Sigmoid colon (tissue), 6 donors: ENCODE measurements at regions not wholly inside any gene's neighbourhood (a gene's known extent, or its start where the extent isn't known, plus 50 kb on each side); places are given as distances from the start of the nearest gene placed in this dataset.

Experiments used
- DNase-seq: peaks from one replicate; pipeline ENCODE4 v3.0.0-alpha.2; 2019
- H3K27ac ChIP-seq, 4 donors: fragments of 200-600 bp; sonication (generic); one replicate each; pipeline ENCODE4 v1.5.1; 2016 to 2019; ENCODE audit warnings: mild to moderate bottlenecking in 1 of 4
- H3K27me3 ChIP-seq, 3 donors: fragments of 200-600 bp; sonication (generic); one replicate each; pipeline ENCODE4 v1.5.1; 2019; ENCODE audit warnings: mild to moderate bottlenecking in 1 of 3
- H3K36me3 ChIP-seq, 4 donors: fragments of 200-600 bp; sonication (generic); one replicate each; pipeline ENCODE4 v1.5.1; 2016 to 2019
- H3K4me1 ChIP-seq, 4 donors: fragments of 200-600 bp; sonication (generic); one replicate each; pipeline ENCODE4 v1.5.1; 2017 to 2019
- H3K4me3 ChIP-seq, 4 donors: fragments of 200-600 bp; sonication (generic); one replicate each; pipeline ENCODE4 v1.5.1; 2017 to 2019; ENCODE audit warnings: mild to moderate bottlenecking in 2 of 4, moderate library complexity in 1 of 4
- H3K9me3 ChIP-seq, 4 donors: fragments of 200-600 bp in 3 of 4; sonication (generic) in 3 of 4; one replicate each; pipeline versions ENCODE4 v1.5.1 to v1.6.1; 2013 to 2019
- CTCF ChIP-seq, 4 experiments: fragments of 450-650 bp in 3 of 4; fragments of 200-600 bp in 1 of 4; IDR thresholded peaks; one replicate each; pipeline ENCODE4 v1.5.1; 2016 to 2019; ENCODE audit warnings: antibody characterized with exemption in 4 of 4, mild to moderate bottlenecking in 3 of 4, moderate library complexity in 2 of 4
- EP300 ChIP-seq, 4 donors: sonication (generic); formaldehyde crosslinking; IDR thresholded peaks; one replicate each; pipeline ENCODE4 v1.6.1; 2017; ENCODE audit warnings: antibody characterized with exemption in 4 of 4
- POLR2A ChIP-seq, 2 donors: fragments of 450-650 bp; IDR thresholded peaks; one replicate each; pipeline ENCODE4 v1.6.1; 2016; ENCODE audit warnings: antibody characterized with exemption in 2 of 2, mild to moderate bottlenecking in 2 of 2, moderate library complexity in 2 of 2
- POLR2AphosphoS5 ChIP-seq, 4 donors: sonication (generic); formaldehyde crosslinking; IDR thresholded peaks; one replicate each; pipeline ENCODE4 v1.6.1; 2017; ENCODE audit warnings: antibody characterized with exemption in 4 of 4
- WGBS, 2 donors: extraction: QIAGEN DNeasy Blood & Tissue Kit; methylation state at CpG; one replicate each; pipeline ENCODE4 v1.1.7; 2013; 5-methylcytosine and 5-hydroxymethylcytosine counted together
- intact Hi-C: fragments of 100-400 bp; cut with DNase I; formaldehyde crosslinking; loops from one replicate; pipeline ENCODE4 v1.15.1; 2023
- donor health status: healthy with polysubstance abuse.
- donor health status: healthy.

- DNase-seq: no peak
- Histone ChIP-seq H3K36me3 (no peaks in the 10 kb centered on the region), H3K27me3 (no peaks in the 10 kb centered on the region), H3K4me3 (no peak overlapping the region), H3K9me3 (no peaks in the 10 kb centered on the region), H3K27ac (no peak overlapping the region), H3K4me1 (no peaks in the 10 kb centered on the region)
- 79 to 90% methylated on average over 3 of the region's 3 CpGs for WGBS, 2 donors
- TF ChIP-seq POLR2A (IDR thresholded peaks at IDR 0.05) (no peak), CTCF (IDR thresholded peaks at IDR 0.05) (no peak), POLR2AphosphoS5 (IDR thresholded peaks at IDR 0.05) (no peak), EP300 (IDR thresholded peaks at IDR 0.05) (no peak)
- intact Hi-C loops: no loop called here
Observed at GRCh38 chr14:22266683-22267082, 322.3 kb downstream of the DAD1 start.

GRCh38 chr14:22266142-22266442, 322.9 kb downstream of the DAD1 start:
- WGBS, 2 donors: 59 to 96% methylated on average over 2 of the region's 2 CpGs
- Histone ChIP-seq H3K4me1 (no peaks in the 10 kb centered on the region), H3K27me3 (no peaks in the 10 kb centered on the region), H3K36me3 (no peaks in the 10 kb centered on the region), H3K4me3 (no peak overlapping the region), H3K9me3 (no peaks in the 10 kb centered on the region), H3K27ac (no peak overlapping the region)
- intact Hi-C loops: no loop called here
- TF ChIP-seq CTCF (IDR thresholded peaks at IDR 0.05) (no peak), EP300 (IDR thresholded peaks at IDR 0.05) (no peak), POLR2A (IDR thresholded peaks at IDR 0.05) (no peak), POLR2AphosphoS5 (IDR thresholded peaks at IDR 0.05) (no peak)
- no peak for DNase-seq

- H3K27ac ChIP-seq: no peak overlapping the region
Observed at GRCh38 chr14:22265319-22266141, 323.5 kb downstream of the DAD1 start.

GRCh38 chr14:22264759-22265158, 324.3 kb downstream of the DAD1 start:
- no peak for DNase-seq
- intact Hi-C loops: no loop called here
- Histone ChIP-seq H3K36me3 (no peaks in the 10 kb centered on the region), H3K27ac (no peak overlapping the region), H3K27me3 (no peaks in the 10 kb centered on the region), H3K9me3 (no peaks in the 10 kb centered on the region), H3K4me1 (no peaks in the 10 kb centered on the region), H3K4me3 (no peak overlapping the region)
- WGBS, 2 donors: 81 to 86% methylated on average over 1 of the region's 1 CpG
- TF ChIP-seq CTCF (IDR thresholded peaks at IDR 0.05) (no peak), POLR2A (IDR thresholded peaks at IDR 0.05) (no peak), EP300 (IDR thresholded peaks at IDR 0.05) (no peak), POLR2AphosphoS5 (IDR thresholded peaks at IDR 0.05) (no peak)

More at GRCh38 chr14:22265319-22266141, 323.5 kb downstream of the DAD1 start:
- WGBS, 2 donors: 62 to 65% methylated on average over 8 of the region's 8 CpGs
- no peaks in the 10 kb centered on the region for H3K27me3 ChIP-seq
- no peaks in the 10 kb centered on the region for H3K9me3 ChIP-seq
- no peak overlapping the region for H3K4me3 ChIP-seq
- no peak for DNase-seq
- no peak for TF ChIP-seq EP300 (IDR thresholded peaks at IDR 0.05)
- TF ChIP-seq POLR2AphosphoS5 (IDR thresholded peaks at IDR 0.05): no peak
- no peak for TF ChIP-seq CTCF (IDR thresholded peaks at IDR 0.05)
- no peak for TF ChIP-seq POLR2A (IDR thresholded peaks at IDR 0.05)
- no peaks in the 10 kb centered on the region for H3K4me1 ChIP-seq
- H3K36me3 ChIP-seq: no peaks in the 10 kb centered on the region
- intact Hi-C loops: no loop called here

GRCh38 chr14:22263961-22264360, 325.1 kb downstream of the DAD1 start:
- DNase-seq: no peak
- H3K36me3 ChIP-seq: no peaks in the 10 kb centered on the region
- no peak overlapping the region for H3K27ac ChIP-seq
- no peaks in the 10 kb centered on the region for H3K9me3 ChIP-seq
- intact Hi-C loops: no loop called here
- WGBS, 2 donors: 42 to 65% methylated on average over 1 of the region's 1 CpG
- no peaks in the 10 kb centered on the region for H3K27me3 ChIP-seq
- H3K4me1 ChIP-seq: no peaks in the 10 kb centered on the region
- no peak overlapping the region for H3K4me3 ChIP-seq
- TF ChIP-seq POLR2A (IDR thresholded peaks at IDR 0.05) (no peak), CTCF (IDR thresholded peaks at IDR 0.05) (no peak), POLR2AphosphoS5 (IDR thresholded peaks at IDR 0.05) (no peak), EP300 (IDR thresholded peaks at IDR 0.05) (no peak)
